ENCODE measurements at regions not wholly inside any gene's neighbourhood (a gene's known extent, or its start where the extent isn't known, plus 50 kb on each side); places are given as distances from the start of the nearest gene placed in this dataset.

- no peak overlapping the region for H3K27ac Mint-ChIP-seq
- DNase-seq (ENCODE audit: extremely low spot score, unreplicated experiment) = no peak
- H3K4me3 Mint-ChIP-seq = no peak overlapping the region
- no peaks in the 10 kb centered on the region for H3K9me3 Mint-ChIP-seq
- no peaks in the 10 kb centered on the region for H3K36me3 Mint-ChIP-seq
- peaks cover 5% of the 10 kb centered on the region for H3K4me1 Mint-ChIP-seq (ENCODE audit: unreplicated experiment)
- peaks cover 12% of the 10 kb centered on the region for H3K27me3 Mint-ChIP-seq
- no peak for TF ChIP-seq CTCF (conservative IDR thresholded peaks at IDR 0.05)
Observed at GRCh38 chr12:107253361-107253760, 160.0 kb upstream of the CRY1 start.

GRCh38 chr12:107254258-107254856 is 161.0 kb upstream of the CRY1 start:
- Mint-ChIP-seq H3K9me3 (no peaks in the 10 kb centered on the region), H3K27me3 (peaks cover 12% of the 10 kb centered on the region), H3K4me1 (ENCODE audit: unreplicated experiment) (no peaks in the 10 kb centered on the region), H3K36me3 (no peaks in the 10 kb centered on the region), H3K4me3 (no peak overlapping the region), H3K27ac (no peak overlapping the region)
- TF ChIP-seq CTCF (conservative IDR thresholded peaks at IDR 0.05) = no peak
- DNase-seq (ENCODE audit: extremely low spot score, unreplicated experiment) = no peak

- no peak for DNase-seq (ENCODE audit: extremely low spot score, unreplicated experiment)
- Mint-ChIP-seq H3K27me3 (peaks cover 3% of the 10 kb centered on the region), H3K36me3 (no peaks in the 10 kb centered on the region), H3K27ac (no peak overlapping the region), H3K4me3 (no peak overlapping the region), H3K4me1 (ENCODE audit: unreplicated experiment) (peaks cover 4% of the 10 kb centered on the region), H3K9me3 (no peaks in the 10 kb centered on the region)
- TF ChIP-seq CTCF (conservative IDR thresholded peaks at IDR 0.05) = no peak
Observed at GRCh38 chr12:107258780-107259179, 165.4 kb upstream of the CRY1 start.

GRCh38 chr12:107263980-107264379 is 170.6 kb upstream of the CRY1 start:
- no peak overlapping the region for H3K4me3 Mint-ChIP-seq
- H3K27ac Mint-ChIP-seq = no peak overlapping the region
- no peak for DNase-seq (ENCODE audit: extremely low spot score, unreplicated experiment)
- no peak for TF ChIP-seq CTCF (conservative IDR thresholded peaks at IDR 0.05)
- H3K9me3 Mint-ChIP-seq = no peaks in the 10 kb centered on the region
- H3K36me3 Mint-ChIP-seq = no peaks in the 10 kb centered on the region
- H3K27me3 Mint-ChIP-seq = no peaks in the 10 kb centered on the region
- peaks cover 4% of the 10 kb centered on the region for H3K4me1 Mint-ChIP-seq (ENCODE audit: unreplicated experiment)

- DNase-seq (ENCODE audit: extremely low spot score, unreplicated experiment) = no peak
- H3K27ac Mint-ChIP-seq = no peak overlapping the region
- H3K27me3 Mint-ChIP-seq = peaks cover 4% of the 10 kb centered on the region
- no peak for TF ChIP-seq CTCF (conservative IDR thresholded peaks at IDR 0.05)
- H3K4me3 Mint-ChIP-seq = no peak overlapping the region
- no peaks in the 10 kb centered on the region for H3K36me3 Mint-ChIP-seq
- H3K9me3 Mint-ChIP-seq = no peaks in the 10 kb centered on the region
- H3K4me1 Mint-ChIP-seq (ENCODE audit: unreplicated experiment) = peaks cover 4% of the 10 kb centered on the region
Observed at GRCh38 chr12:107264667-107265066, 171.3 kb upstream of the CRY1 start.

GRCh38 chr12:107267604-107268003 is 174.3 kb upstream of the CRY1 start:
- H3K9me3 Mint-ChIP-seq = no peaks in the 10 kb centered on the region
- no peak overlapping the region for H3K27ac Mint-ChIP-seq
- H3K4me1 Mint-ChIP-seq (ENCODE audit: unreplicated experiment) = no peaks in the 10 kb centered on the region
- H3K4me3 Mint-ChIP-seq = no peak overlapping the region
- no peak for TF ChIP-seq CTCF (conservative IDR thresholded peaks at IDR 0.05)
- no peaks in the 10 kb centered on the region for H3K36me3 Mint-ChIP-seq
- no peak for DNase-seq (ENCODE audit: extremely low spot score, unreplicated experiment)
- H3K27me3 Mint-ChIP-seq = peaks cover 9% of the 10 kb centered on the region

Data from type B pancreatic cell (in vitro differentiated cells).